HG03066 (cell line): ENCODE measurements at regions not wholly inside any gene's neighbourhood (a gene's known extent, or its start where the extent isn't known, plus 50 kb on each side); places are given as distances from the start of the nearest gene placed in this dataset.
A peak's percentile ranks its signal among the peaks of the same experiment; 100 is the strongest.
"Not testable (repeated sequence)": the region's sequence is repeated elsewhere in the genome, so short reads cannot be mapped to it uniquely, and the experiment has no call there.

ENCODE experiments used
- ATAC-seq: cut with Tn5 transposase; IDR thresholded peaks from one replicate; pipeline ENCODE4 v1.9.1; 2021; ENCODE audit warnings: low read depth; ENCODE audit not compliant: unreplicated experiment

DNA sequence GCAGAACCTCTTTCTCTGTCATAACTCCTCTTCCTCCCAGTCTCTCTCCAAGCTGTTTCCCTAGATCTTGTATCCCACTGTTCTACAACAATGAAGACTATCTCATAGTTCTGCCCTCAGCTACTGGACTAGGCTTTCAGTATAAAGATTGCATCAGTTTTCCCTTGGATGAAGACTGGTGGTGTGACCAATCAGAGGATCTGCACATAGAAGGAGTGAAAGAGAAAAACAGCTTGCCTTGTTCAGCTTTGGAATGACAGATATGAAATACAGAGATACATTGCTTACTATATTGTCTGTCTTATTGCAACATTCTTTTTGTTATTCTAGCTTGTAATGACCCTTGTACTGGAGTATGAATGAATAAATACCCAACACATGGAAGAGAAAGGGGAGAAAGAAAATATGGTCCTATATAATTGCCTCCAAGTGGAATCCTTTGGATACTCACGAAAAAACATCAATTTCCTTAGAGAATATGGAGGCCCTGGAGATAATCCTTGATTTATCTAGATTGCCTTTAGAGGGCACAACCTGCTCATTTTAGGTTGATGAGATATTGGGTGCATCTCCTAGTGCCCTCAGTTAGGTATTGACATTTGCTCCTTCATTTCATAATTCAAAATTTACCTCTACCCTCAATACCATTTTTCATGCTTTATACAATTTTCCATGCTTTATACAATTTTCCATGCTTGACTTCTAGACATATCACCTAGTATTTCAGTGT lies 395.8 kb downstream of the NAF1 start:
- no peak for ATAC-seq

DNA sequence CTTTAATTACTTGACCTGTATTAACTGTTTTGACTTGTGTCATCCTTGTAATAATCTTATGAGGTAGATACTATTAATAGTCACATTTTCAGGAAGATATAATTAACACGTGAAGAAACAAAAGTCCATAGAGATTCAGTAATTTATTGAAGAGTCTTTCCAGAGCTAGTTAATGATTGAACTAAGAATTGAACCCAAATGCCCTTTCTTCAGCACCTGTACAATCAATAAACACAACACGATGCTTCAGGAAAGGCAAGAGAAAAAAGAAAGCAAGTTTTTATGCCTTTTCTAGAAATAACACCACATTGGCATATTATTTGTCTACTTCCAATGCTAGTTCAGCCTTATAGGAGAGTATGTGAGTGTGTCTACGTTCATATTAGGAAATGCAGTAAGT lies 399.6 kb downstream of the NAF1 start:
- no peak for ATAC-seq

DNA sequence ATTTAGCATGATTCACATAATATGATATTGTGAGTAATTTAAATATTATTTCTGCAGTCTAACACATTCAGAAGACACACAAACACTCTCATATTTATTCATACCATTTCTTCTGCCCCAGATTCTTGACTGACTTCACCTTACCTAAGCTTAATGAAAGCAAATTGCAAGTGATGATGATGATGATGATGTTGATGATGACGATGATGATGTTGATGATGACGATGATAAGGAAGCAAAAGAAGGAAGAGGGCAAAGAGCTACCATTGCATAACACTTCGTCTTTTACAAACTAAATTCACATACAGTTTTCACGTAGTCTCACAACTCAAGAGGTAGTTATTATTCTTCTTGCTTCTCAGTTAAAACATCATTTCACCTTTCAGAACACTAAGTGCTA lies 404.7 kb downstream of the NAF1 start:
- ATAC-seq = no peak

DNA sequence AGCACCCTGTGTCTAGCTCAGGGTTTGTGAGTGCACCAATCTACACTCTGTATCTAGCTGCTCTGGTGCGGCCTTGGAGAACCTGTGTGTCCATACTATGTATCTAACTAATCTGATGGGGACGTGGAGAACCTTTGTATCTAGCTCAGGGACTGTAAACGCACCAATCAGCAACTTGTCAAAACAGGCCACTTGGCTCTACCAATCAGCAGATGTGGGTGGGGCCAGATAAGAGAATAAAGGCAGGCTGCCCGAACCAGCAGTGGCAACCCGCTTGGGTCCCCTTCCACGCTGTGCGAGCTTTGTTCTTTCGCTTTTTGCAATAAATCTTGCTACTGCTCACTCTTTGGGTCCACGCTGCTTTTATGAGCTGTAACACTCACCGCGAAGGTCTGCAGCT lies 426.5 kb downstream of the NAF1 start:
- ATAC-seq = not testable (repeated sequence)

DNA sequence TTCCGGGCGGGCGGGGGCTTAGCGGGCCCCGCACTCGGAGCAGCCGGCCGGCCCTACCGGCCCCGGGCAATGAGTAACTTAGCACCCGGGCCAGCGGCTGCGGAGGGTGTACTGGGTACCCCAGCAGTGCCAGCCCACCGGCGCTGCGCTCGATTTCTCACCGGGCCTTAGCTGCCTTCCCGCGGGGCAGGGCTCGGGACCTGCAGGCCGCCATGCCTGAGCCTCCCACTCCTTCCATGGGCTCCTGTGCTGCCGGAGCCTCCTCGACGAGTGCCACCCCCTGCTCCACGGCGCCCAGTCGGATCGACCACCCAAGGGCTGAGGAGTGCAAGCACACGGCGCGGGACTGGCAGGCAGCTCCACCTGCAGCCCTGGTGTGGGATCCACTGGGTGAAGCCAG lies 427.1 kb downstream of the NAF1 start:
- not testable (repeated sequence) for ATAC-seq

DNA sequence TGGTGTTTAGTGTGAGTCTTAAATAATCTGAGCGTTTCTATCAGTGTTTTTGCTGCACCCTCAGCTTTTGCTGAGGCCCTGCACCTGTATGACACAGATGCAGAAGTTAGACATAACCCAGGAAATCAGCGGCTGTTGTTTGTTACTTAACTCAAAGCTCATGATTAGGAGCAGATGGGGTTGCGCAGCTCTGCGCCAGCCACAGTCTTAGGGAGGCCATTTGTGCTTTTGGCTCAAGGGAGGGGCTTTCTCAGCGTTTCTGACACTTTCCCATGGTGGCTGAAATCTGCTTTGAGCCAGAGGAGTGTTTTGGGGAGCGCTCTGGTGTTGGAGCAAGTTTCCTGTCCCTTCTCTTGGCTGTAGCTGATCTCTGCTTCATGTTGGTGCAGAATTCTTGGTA lies 433.8 kb downstream of the NAF1 start:
- no peak for ATAC-seq

DNA sequence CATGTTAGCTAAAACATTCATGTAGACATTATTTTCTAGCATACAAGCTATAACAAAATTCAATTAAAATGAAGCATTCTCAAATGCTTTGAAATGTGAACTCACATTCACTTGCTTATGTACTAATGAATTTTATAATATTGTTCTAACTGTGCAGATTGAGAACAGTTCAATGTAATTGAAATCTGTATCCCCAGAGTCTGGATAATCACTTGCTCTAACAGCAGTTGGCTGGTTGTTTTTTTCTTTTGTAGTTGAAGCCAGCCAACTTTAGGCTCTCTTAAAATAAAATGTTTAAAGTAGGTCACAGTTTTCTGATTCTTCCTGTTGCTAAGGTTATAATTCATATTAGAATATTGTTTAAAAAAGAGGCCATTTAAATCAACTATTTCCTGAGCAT lies 438.9 kb downstream of the NAF1 start:
- no peak for ATAC-seq

DNA sequence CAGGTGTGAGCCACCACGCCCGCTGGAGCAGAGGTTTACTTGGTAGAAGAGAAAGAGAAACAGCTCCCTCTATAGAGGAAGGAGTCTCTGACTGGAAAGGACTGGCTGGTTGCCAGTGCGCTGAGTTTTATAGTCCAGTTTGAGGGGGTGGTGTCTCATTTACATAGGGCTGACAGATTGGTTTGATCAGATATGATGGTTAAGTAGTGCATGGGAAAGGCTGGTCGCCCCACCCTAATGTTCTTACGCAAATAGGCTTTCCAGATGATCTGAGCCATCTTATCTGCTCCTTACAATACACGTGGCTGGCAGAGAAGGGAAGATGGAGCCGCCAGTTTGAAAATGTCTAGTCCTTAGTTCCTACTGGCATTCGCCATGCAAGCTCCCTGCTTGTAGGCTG lies 439.5 kb downstream of the NAF1 start:
- no peak for ATAC-seq

DNA sequence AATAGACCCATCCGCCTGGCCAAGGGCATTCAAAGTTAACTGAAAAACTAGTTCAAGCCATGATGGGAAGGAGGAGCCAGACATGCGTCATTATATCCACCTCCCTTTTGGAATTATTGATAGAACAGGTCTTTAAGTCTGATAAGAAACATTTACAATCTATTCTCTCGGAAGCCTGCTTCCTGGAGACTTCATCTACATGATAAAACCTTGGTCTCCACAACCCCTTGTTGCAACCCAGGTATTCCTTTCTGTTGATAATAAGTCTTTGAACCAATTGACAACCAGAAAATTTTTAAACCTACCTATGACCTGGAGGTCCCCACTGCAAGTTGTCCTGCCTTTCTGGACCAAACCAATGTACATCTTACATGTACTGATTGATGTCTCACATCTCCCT lies 451.3 kb downstream of the NAF1 start:
- ATAC-seq = no peak

DNA sequence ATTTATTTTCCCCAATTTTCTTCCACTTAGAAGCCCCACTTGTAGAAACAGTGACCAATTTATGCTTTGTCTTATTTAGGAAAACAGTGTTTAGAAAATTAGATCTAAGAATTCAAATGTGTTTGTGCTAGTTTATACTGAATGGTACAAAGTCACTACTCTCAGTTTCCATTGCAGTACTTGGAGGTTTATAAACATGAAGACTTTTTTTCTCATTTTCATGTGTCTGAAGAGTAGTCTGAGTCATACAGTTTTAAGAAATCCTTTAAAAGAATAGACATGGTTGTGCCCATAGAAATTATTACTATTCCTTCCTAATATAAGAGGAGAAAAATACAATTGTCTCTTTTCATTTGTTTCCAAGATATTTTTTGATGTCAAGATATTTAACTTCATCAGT lies 458.7 kb downstream of the NAF1 start:
- ATAC-seq = no peak

DNA sequence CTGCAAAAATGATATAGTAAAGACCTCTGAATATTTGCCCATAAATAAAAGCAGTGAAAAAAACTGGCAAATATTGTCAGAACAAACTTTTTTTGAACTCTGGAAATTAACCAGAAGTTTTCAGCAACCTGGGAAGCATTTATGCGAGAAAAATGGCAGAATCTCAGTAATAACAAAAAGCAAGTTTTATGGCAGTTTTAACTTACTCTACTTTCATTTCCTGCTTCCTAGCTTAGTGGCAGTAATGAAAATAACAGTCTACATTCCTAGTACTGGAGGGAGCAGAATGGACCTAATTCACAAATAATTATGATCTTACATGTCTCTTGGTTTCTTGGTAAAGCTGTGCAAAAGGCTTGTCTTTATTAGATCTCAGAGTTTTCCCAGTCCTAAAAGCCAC lies 460.1 kb downstream of the NAF1 start:
- no peak for ATAC-seq

DNA sequence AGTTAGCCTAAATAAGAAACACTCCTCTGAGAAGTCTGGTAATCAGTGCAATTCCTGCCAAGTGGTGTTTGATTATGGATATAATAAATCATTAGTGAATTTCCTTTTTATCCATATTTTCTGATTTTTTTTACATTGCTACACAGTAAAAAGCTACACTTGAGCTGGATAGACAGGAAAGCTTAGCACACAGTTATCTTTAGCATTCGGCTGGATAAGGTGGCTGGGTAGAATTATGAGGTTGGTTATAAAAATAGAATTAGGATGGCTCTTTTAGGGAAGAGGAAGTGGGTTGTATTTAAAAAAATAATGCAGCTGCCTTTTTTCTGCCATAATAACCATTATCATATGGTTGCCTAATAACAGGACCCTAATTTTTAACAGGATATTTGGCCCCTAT lies 460.6 kb downstream of the NAF1 start:
- ATAC-seq = no peak

DNA sequence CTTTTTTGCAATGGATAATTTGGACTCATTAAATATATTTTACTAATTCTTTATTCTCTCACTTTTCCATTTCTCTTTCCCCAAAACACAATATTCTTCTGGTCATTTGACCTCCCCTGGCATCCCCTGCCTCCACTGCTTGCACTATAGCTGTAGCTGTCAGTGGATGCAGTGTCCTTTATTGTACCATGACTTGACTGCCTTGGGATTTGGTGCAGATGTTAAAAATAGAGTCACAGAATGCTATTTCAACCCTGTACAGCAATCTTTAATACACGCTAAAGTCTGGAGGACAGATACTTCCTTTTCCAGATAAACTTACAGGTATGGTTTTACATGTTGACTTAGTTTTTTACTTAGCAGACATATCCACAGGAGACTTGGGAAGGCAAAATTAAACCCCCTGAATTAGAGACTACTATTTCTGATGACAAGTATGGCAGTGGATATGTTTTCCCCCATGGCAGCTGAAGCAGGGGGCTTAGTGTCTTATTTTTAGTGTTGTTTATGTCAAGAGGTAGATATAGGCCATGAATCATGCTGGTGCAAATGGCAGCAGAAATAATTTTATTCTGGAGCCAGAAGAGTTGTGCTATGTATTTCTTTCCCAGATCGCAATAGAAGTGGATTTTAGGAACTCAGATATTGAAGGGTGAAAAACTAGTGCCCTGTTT lies 461.4 kb downstream of the NAF1 start:
- no peak for ATAC-seq

DNA sequence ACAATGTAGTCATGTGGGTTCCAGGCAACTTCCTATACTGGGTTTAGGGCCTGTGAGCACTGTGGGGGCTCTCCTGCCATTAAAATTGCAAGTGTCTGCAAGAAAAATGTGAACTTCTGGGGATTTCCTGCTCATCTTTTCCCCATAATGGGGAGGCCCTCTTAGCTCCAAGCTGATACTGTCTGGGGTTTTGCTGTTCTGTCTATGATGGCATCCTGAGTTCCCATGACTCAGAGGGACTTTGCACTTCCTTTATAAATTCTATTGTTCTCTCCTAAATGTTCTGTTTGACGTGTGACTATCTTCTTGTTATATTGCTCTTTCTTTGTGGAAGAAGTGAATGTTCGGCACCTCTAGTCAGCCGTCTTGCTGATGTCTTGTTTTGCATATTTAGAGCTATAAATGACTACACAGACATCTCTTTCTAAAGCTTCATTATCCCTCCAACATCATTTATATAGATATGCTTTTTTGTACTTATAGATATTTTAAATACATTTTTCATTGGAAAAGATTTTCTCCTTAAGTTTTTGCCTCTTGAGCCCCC lies 465.8 kb downstream of the NAF1 start:
- ATAC-seq = no peak

DNA sequence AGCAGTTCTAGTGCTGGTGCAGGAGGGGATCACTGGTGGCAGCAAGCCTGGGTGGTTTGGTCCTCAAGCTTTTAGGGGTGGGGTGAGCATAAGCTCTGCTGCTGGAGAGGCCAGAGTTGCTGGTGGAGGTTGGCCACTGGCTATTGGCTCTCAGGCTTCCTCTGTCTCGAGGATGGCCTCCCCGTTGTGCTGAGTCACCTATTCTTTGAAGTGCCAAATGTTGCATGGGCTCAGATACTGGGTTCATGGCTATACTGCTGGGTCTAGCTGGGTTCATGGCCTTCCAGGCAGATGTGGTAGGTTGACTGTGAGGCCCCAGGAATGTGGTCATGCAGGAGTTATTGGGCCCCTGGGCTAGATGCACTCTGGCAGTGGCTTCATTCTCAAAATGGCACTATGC lies 466.3 kb downstream of the NAF1 start:
- no peak for ATAC-seq

DNA sequence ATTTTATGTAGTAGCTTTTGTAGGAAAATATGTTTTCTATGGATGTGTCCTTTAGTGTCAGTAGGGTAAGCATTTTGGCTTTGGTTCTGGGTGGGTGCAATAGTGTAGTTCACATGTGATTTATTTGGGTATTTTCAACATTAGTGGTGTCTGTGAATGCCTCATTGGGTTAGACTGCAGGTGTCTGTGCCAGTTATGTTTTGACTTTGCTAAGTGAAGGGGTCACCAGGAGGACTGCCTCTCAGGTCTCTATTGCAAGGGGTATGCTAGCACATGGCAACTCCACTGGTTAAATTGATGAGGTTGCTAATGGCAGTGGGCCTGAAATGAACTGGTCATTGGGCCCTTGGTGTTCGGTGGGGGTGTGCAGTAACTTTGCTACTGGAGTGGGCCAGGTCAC lies 467.1 kb downstream of the NAF1 start:
- ATAC-seq = no peak

DNA sequence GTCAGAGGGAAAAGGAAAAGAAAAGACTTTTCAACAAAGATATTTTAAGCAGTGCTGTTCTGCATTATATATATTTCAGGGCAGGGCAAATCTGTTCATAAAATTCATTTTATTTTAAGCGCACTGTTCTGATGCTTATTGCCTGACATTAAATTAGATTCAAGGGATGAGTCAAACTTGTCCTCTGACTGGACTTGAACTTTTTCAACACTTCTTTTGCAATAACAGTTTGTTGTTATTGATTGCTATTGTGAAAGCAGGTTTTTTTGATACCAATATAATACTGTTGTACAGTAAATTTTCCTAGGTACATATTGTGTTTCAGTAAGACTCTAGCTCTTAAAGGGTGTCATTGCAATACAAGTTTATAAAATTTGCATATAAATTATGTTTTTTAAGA lies 481.3 kb downstream of the NAF1 start:
- no peak for ATAC-seq

DNA sequence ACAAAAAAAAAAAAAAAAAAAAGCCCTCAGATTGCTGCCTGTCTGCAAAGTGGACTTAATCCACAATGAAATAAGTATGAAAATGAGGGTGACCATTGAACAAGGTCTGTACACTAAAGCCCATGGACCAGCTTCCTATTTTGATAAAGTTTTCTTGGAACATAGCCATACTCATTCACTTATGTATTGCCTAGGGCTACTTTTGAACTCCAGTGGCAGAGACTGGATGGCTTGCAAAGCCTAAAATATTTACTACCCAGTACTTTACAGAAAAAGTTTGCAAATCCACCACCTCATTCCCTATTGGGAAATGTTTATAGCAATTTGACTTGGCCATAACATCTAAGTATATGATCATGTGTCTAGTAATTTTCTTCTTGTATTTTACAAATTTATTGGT lies 481.7 kb downstream of the NAF1 start:
- ATAC-seq = no peak

DNA sequence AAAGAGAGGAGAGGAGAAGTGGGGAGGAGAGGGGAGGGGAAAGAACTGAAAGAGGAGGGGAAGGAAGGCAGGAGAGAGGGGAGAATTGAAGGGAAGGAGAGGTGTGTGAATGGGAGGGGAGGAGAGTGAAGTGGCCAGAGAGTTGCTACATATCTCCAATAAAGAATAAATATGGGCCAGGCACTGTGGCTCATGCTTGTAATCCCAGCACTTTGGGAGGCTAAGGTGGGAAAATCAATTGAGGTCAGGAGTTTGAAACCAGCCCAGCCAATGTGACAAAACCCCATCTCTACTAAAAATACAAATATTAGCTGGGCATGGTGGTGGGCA lies 482.4 kb downstream of the NAF1 start:
- no peak for ATAC-seq

DNA sequence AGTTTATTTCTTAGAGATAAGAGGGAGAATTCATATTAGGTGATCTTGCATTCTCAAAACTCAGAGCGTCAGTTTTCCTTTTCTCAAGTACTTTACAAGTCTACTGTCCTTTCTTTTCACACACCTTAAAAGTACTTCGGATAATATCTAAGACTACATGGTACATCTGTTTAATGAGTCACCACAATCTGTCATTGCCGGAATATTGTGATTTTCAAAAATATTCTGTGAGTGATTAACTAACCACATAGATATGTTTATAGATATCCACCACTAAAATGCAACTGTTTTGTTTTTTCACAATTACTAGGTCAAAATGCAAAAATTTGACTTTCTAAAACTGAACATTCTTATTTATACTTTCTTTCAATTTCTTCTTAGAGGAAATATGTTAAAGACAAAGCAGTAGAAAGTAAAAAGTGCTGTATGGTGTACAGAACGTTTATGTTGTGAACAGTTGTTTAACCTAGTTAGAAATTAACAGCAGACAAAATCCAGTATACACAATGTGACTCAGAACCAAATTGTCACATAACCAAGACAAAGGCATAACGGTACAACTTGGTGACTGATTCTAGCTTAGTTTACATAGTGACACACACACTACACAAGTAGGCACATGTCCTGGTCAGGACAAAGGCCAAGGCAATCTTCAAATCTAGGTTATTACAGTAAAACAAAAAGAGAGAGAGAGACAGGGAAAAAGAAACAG lies 482.9 kb downstream of the NAF1 start:
- ATAC-seq = peak; percentile 65

DNA sequence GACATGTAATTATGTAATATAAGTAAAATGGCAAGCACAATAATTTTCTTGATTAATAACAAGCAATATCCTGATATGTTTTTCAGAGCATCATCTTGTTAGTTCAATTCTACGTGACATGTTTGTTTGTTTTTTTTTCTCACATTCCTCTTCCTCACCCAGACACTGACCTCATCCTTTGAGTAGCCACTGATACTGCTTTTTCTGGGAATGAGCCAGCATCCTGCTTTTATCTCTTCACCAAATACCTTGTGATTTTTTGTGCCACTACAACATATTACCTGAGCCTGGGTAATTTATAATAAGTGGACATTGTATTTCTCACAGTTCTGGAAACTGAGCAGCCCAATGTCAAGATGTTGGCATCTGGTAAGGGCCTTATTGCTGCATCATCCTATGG lies 484.0 kb downstream of the NAF1 start:
- ATAC-seq = no peak

DNA sequence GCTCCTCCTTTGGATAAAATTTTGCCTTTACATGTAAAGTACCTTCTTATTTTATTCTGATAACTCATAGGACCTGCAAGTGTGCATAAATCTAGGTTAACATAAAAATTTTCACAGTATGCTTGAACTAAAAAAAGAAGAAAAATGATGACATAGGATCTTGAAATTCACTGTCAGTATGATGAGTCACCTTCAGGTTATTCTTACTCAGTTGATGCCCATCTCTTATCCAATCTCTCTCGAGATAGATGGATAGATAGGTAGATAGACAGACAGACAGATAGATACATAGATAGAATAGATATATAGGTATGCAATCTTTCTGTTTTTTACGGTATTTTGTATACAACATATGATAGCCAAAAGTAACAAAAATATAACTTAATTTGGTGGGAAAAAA lies 485.5 kb downstream of the NAF1 start:
- no peak for ATAC-seq
